Tibial artery (tissue), 4 donors: ENCODE measurements at regions not wholly inside any gene's neighbourhood (a gene's known extent, or its start where the extent isn't known, plus 50 kb on each side); places are given as distances from the start of the nearest gene placed in this dataset.

Source experiments
- DNase-seq, 2 donors: peaks; one replicate each; pipeline ENCODE4 v3.0.0-alpha.2; 2019
- H3K27ac ChIP-seq, 2 donors: fragments of 200-600 bp; sonication (generic) in 1 of 2; 1 replicate in 1 of 2; 2 replicates in 1 of 2; pipeline ENCODE4 v1.5.1; 2018 to 2019; ENCODE audit warnings: mild to moderate bottlenecking in 1 of 2
- H3K27me3 ChIP-seq, 2 donors: fragments of 200-600 bp; sonication (generic) in 1 of 2; one replicate each; pipeline versions ENCODE4 v1.5.1 to v1.6.0; 2016 to 2019
- H3K36me3 ChIP-seq, 3 donors: fragments of 200-600 bp; sonication (generic) in 2 of 3; one replicate each; pipeline ENCODE4 v1.5.1; 2016 to 2019; ENCODE audit warnings: mild to moderate bottlenecking in 2 of 3
- H3K4me1 ChIP-seq, 4 donors: fragments of 200-600 bp; sonication (generic) in 2 of 4; 1 replicate in 3 of 4; 2 replicates in 1 of 4; pipeline ENCODE4 v1.5.1; 2016 to 2019
- H3K4me3 ChIP-seq, 2 donors: fragments of 200-600 bp; sonication (generic) in 1 of 2; 1 replicate in 1 of 2; 2 replicates in 1 of 2; pipeline ENCODE4 v1.5.1; 2018 to 2019; ENCODE audit warnings: mild to moderate bottlenecking in 2 of 2
- H3K9me3 ChIP-seq, 3 donors: fragments of 200-600 bp; sonication (generic) in 1 of 3; one replicate each; pipeline ENCODE4 v1.5.1; 2016 to 2019
- CTCF ChIP-seq, 2 experiments: fragments of 200-600 bp in 1 of 2; fragments of 450-650 bp in 1 of 2; IDR thresholded peaks; one replicate each; pipeline ENCODE4 v1.5.1; 2017 to 2019; ENCODE audit warnings: antibody characterized with exemption in 2 of 2, mild to moderate bottlenecking in 1 of 2, moderate library complexity in 1 of 2
- intact Hi-C: fragments of 100-400 bp; cut with DNase I; formaldehyde crosslinking; loops from one replicate; pipeline ENCODE4 v1.15.0; 2023; ENCODE audit warnings: low total_unique reads

DNA sequence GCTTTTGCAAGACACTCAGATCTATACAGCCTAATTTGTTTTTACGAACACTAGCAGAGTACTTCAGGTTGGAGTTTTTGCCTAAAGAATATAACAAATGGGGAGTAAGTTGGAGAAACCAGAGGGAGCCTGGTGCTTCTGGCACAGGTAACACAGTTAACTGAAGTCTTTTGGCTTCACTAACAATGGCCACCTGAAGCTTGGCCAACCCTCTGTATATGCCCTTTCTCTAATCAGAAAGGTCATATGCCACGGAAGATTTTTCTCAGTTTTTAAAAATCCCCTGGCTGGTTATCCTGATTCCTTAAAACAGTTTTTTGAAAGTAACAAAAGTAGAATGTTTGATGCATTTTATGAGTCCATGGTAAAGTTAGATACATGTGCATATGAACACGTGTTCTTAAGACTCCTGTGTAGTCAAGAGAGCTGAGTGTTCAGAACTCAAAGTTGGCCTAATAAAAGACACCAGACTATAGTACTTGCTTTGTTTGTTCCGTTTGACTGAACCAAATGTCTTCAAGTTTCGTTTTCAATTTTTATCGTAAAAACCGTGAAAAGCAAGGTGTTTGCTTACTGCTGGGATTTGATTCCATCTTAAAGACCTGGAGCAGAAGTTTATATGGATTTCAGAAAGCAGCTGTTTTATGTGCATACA lies 137.5 kb downstream of the KCNRG start:
- intact Hi-C loops = no loop called here
- peaks cover 0 to 7% (median 0%) of the 10 kb centered on the region in 4 donors for H3K4me1 ChIP-seq
- no peaks in the 10 kb centered on the region for H3K36me3 ChIP-seq
- no peak for TF ChIP-seq CTCF (IDR thresholded peaks at IDR 0.05)
- no peak for DNase-seq
- no peak overlapping the region for H3K27ac ChIP-seq
- H3K27me3 ChIP-seq = no peaks in the 10 kb centered on the region
- H3K9me3 ChIP-seq = no peaks in the 10 kb centered on the region
- no peak overlapping the region for H3K4me3 ChIP-seq

- Histone ChIP-seq H3K9me3 (no peaks in the 10 kb centered on the region), H3K27me3 (no peaks in the 10 kb centered on the region), H3K4me3 (no peak overlapping the region), H3K27ac (no peak overlapping the region), H3K36me3 (no peaks in the 10 kb centered on the region), H3K4me1 (peaks cover 0 to 7% (median 0%) of the 10 kb centered on the region in 4 donors)
- intact Hi-C loops = no loop called here
- no peak for DNase-seq
- no peak for TF ChIP-seq CTCF (IDR thresholded peaks at IDR 0.05)
These were observed 138.2 kb downstream of the KCNRG start for GRCh38 chr13:50153401-50153800.

GRCh38 chr13:50153876-50154275 lies 138.6 kb downstream of the KCNRG start:
- no peak for TF ChIP-seq CTCF (IDR thresholded peaks at IDR 0.05)
- Histone ChIP-seq H3K27ac (no peak overlapping the region), H3K4me1 (peaks cover 0 to 7% (median 0%) of the 10 kb centered on the region in 4 donors), H3K36me3 (no peaks in the 10 kb centered on the region), H3K4me3 (no peak overlapping the region), H3K27me3 (no peaks in the 10 kb centered on the region), H3K9me3 (no peaks in the 10 kb centered on the region)
- DNase-seq = no peak
- intact Hi-C loops = no loop called here

DNA sequence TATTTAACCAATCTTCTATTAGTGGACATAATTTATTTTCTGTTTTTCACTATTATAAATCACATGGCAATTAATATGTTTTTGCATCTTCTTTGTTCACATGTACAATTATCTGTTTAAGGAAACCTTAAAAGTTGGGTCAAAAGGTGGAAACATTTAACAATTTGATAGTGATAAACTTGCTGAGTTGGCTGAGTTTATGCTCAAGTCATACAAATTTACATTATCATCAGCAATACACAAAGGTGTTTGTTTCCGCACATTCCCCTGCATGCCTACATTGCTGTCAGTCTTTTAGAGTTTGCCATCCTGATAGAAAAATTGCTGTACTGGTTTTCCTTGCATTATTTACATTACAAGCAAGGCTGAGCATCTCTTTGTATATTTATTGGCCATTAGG lies 139.5 kb downstream of the KCNRG start:
- no peak for DNase-seq
- TF ChIP-seq CTCF (IDR thresholded peaks at IDR 0.05) = no peak
- Histone ChIP-seq H3K36me3 (no peaks in the 10 kb centered on the region), H3K4me3 (no peak overlapping the region), H3K27me3 (no peaks in the 10 kb centered on the region), H3K9me3 (no peaks in the 10 kb centered on the region), H3K27ac (no peak overlapping the region), H3K4me1 (peaks cover 0 to 7% (median 0%) of the 10 kb centered on the region in 4 donors)
- intact Hi-C loops = no loop called here

GRCh38 chr13:50156140-50156539 lies 140.9 kb downstream of the KCNRG start:
- no peak for DNase-seq
- no peak for TF ChIP-seq CTCF (IDR thresholded peaks at IDR 0.05)
- H3K27ac ChIP-seq = no peak overlapping the region
- no peaks in the 10 kb centered on the region for H3K27me3 ChIP-seq
- intact Hi-C loops = no loop called here
- H3K4me3 ChIP-seq = no peak overlapping the region
- H3K4me1 ChIP-seq = peaks cover 0 to 7% (median 0%) of the 10 kb centered on the region in 4 donors
- H3K36me3 ChIP-seq = no peaks in the 10 kb centered on the region
- H3K9me3 ChIP-seq = no peaks in the 10 kb centered on the region
